ENCODE measurements at regions not wholly inside any gene's neighbourhood (a gene's known extent, or its start where the extent isn't known, plus 50 kb on each side); places are given as distances from the start of the nearest gene placed in this dataset.

- TF ChIP-seq EP300 (IDR thresholded peaks at IDR 0.05; ENCODE audit: low read depth in 2 of 2, low read length in 2 of 2) (peak in 1 of 2 experiments; percentile 47; a peak in 1 of 4 replicates), EP300 (CRISPR knock-in tag; IDR thresholded peaks at IDR 0.05; ENCODE audit: borderline replicate concordance) (no peak), FOXP4 (CRISPR knock-in tag; IDR thresholded peaks at IDR 0.05) (peak; percentile 70), ATAD3A (CRISPR knock-in tag; IDR thresholded peaks at IDR 0.05) (no peak), ZNF841 (CRISPR knock-in tag; IDR thresholded peaks at IDR 0.05; ENCODE audit: borderline replicate concordance) (no peak), NFE2 (CRISPR knock-in tag; IDR thresholded peaks at IDR 0.05) (no peak), ZNF234 (CRISPR knock-in tag; conservative IDR thresholded peaks at IDR 0.05) (no peak), RARA (CRISPR knock-in tag; IDR thresholded peaks at IDR 0.05) (peak; percentile 58), TCF7 (IDR thresholded peaks at IDR 0.05; ENCODE audit: low read depth) (peak; percentile 46; the same call in 1 of the 2 replicates), MED8 (CRISPR knock-in tag; IDR thresholded peaks at IDR 0.05; ENCODE audit: insufficient replicate concordance) (no peak), HMG20A (CRISPR knock-in tag; IDR thresholded peaks at IDR 0.05; ENCODE audit: borderline replicate concordance) (peak; percentile 63; the same call in 1 of the 2 replicates), ZNF615 (CRISPR knock-in tag; IDR thresholded peaks at IDR 0.05; ENCODE audit: borderline replicate concordance) (no peak), FOXJ3 (CRISPR knock-in tag; IDR thresholded peaks at IDR 0.05; ENCODE audit: borderline replicate concordance) (peak; percentile 89; the same call in 1 of the 2 replicates), HNF4A (CRISPR knock-in tag; IDR thresholded peaks at IDR 0.05) (peak; percentile 50; the same call in 1 of the 2 replicates), ISL2 (CRISPR knock-in tag; IDR thresholded peaks at IDR 0.05) (peak; percentile 81), SOX5 (CRISPR knock-in tag; IDR thresholded peaks at IDR 0.05; ENCODE audit: borderline replicate concordance) (peak; percentile 81; the same call in 1 of the 2 replicates), BCL6 (CRISPR knock-in tag; IDR thresholded peaks at IDR 0.05) (peak; percentile 50; the same call in 1 of the 2 replicates), GFI1 (CRISPR knock-in tag; IDR thresholded peaks at IDR 0.05; ENCODE audit: borderline replicate concordance) (peak; percentile 21; the same call in 1 of the 2 replicates), EED (CRISPR knock-in tag; IDR thresholded peaks at IDR 0.05) (no peak), THAP8 (CRISPR knock-in tag; IDR thresholded peaks at IDR 0.05; ENCODE audit: borderline replicate concordance) (no peak), JDP2 (CRISPR knock-in tag; IDR thresholded peaks at IDR 0.05; ENCODE audit: borderline replicate concordance) (no peak), RORA (CRISPR knock-in tag; IDR thresholded peaks at IDR 0.05) (0 out of 2 replicates have a peak, but pooled peaks have one; percentile 36), NAIF1 (CRISPR knock-in tag; IDR thresholded peaks at IDR 0.05; ENCODE audit: borderline replicate concordance) (no peak)
- TF ChIP-seq, protein P1, sequence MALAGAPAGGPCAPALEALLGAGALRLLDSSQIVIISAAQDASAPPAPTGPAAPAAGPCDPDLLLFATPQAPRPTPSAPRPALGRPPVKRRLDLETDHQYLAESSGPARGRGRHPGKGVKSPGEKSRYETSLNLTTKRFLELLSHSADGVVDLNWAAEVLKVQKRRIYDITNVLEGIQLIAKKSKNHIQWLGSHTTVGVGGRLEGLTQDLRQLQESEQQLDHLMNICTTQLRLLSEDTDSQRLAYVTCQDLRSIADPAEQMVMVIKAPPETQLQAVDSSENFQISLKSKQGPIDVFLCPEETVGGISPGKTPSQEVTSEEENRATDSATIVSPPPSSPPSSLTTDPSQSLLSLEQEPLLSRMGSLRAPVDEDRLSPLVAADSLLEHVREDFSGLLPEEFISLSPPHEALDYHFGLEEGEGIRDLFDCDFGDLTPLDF (CRISPR knock-in tag; IDR thresholded peaks at IDR 0.05) = no peak
- TF ChIP-seq, protein P2, sequence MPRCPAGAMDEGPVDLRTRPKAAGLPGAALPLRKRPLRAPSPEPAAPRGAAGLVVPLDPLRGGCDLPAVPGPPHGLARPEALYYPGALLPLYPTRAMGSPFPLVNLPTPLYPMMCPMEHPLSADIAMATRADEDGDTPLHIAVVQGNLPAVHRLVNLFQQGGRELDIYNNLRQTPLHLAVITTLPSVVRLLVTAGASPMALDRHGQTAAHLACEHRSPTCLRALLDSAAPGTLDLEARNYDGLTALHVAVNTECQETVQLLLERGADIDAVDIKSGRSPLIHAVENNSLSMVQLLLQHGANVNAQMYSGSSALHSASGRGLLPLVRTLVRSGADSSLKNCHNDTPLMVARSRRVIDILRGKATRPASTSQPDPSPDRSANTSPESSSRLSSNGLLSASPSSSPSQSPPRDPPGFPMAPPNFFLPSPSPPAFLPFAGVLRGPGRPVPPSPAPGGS (CRISPR knock-in tag; IDR thresholded peaks at IDR 0.05) = no peak
- TF ChIP-seq, protein P3, sequence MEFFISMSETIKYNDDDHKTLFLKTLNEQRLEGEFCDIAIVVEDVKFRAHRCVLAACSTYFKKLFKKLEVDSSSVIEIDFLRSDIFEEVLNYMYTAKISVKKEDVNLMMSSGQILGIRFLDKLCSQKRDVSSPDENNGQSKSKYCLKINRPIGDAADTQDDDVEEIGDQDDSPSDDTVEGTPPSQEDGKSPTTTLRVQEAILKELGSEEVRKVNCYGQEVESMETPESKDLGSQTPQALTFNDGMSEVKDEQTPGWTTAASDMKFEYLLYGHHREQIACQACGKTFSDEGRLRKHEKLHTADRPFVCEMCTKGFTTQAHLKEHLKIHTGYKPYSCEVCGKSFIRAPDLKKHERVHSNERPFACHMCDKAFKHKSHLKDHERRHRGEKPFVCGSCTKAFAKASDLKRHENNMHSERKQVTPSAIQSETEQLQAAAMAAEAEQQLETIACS (CRISPR knock-in tag; IDR thresholded peaks at IDR 0.05) = no peak
Observed at GRCh38 chr5:102080288-102080687, 215.8 kb downstream of the SLCO4C1 start (continued).
